NOMO-1 (cell line): ENCODE measurements at regions not wholly inside any gene's neighbourhood (a gene's known extent, or its start where the extent isn't known, plus 50 kb on each side); places are given as distances from the start of the nearest gene placed in this dataset.
"Not testable (repeated sequence)": the region's sequence is repeated elsewhere in the genome, so short reads cannot be mapped to it uniquely, and the experiment has no call there.

Source experiments
- DNase-seq, 2 experiments: peaks; one replicate each; lab custom pipeline; 2025; ENCODE audit not compliant: unreplicated experiment in 2 of 2; lab: John Stamatoyannopoulos, UW

GRCh38 chr9:19903076-19903475, 114.2 kb upstream of the SLC24A2 start:
- no peak for DNase-seq

- no peak for DNase-seq
Measured at GRCh38 chr9:19901586-19901985, 112.7 kb upstream of the SLC24A2 start.

GRCh38 chr9:19896161-19896560, 107.3 kb upstream of the SLC24A2 start:
- no peak for DNase-seq

- not testable (repeated sequence) for DNase-seq
Measured at GRCh38 chr9:19895578-19895977, 106.7 kb upstream of the SLC24A2 start.

GRCh38 chr9:19895006-19895405, 106.2 kb upstream of the SLC24A2 start:
- no peak for DNase-seq

GRCh38 chr9:19885608-19886007, 96.8 kb upstream of the SLC24A2 start:
- DNase-seq, result no peak

GRCh38 chr9:19879062-19879461, 90.2 kb upstream of the SLC24A2 start:
- DNase-seq, result no peak

- DNase-seq, result no peak
Measured at GRCh38 chr9:19876569-19877316, 87.9 kb upstream of the SLC24A2 start.

GRCh38 chr9:19875291-19875920, 86.6 kb upstream of the SLC24A2 start:
- no peak for DNase-seq

- DNase-seq, result not testable (repeated sequence)
Measured at GRCh38 chr9:19873188-19873587, 84.4 kb upstream of the SLC24A2 start.

- DNase-seq, result no peak
Measured at GRCh38 chr9:19870988-19871387, 82.2 kb upstream of the SLC24A2 start.

GRCh38 chr9:19840953-19841352, 52.1 kb upstream of the SLC24A2 start:
- DNase-seq, result no peak
